Body of pancreas (tissue), 4 donors: ENCODE measurements at regions not wholly inside any gene's neighbourhood (a gene's known extent, or its start where the extent isn't known, plus 50 kb on each side); places are given as distances from the start of the nearest gene placed in this dataset.
"Not testable (repeated sequence)": the region's sequence is repeated elsewhere in the genome, so short reads cannot be mapped to it uniquely, and the experiment has no call there.

Source experiments
- ATAC-seq: fragments of 150-250 bp; one replicate; pipeline ENCODE4 v1.9.1; 2016
- DNase-seq, 4 donors: peaks; one replicate each; pipeline ENCODE4 v3.0.0-alpha.2; 2019
- H3K27ac ChIP-seq, 4 donors: fragments of 200-600 bp; sonication (generic); 1 replicate in 3 of 4; 2 replicates in 1 of 4; pipeline versions ENCODE4 v1.5.1 to v1.6.1; 2016 to 2019; ENCODE audit warnings: mild to moderate bottlenecking in 1 of 4, mixed read lengths in 1 of 4, moderate library complexity in 1 of 4
- H3K27me3 ChIP-seq, 2 donors: fragments of 200-600 bp; sonication (generic); one replicate each; pipeline ENCODE4 v1.6.0; 2016; ENCODE audit warnings: mild to moderate bottlenecking in 1 of 2
- H3K36me3 ChIP-seq, 2 donors: fragments of 200-600 bp; sonication (generic); replicated peaks in 1 of 2; 2 replicates each; pipeline ENCODE4 v1.5.1; 2016; ENCODE audit warnings: low read depth in 2 of 2; ENCODE audit not compliant: insufficient read depth in 1 of 2
- H3K4me1 ChIP-seq: fragments of 200-600 bp; sonication (generic); one replicate; pipeline ENCODE4 v1.6.0; 2016
- H3K4me3 ChIP-seq, 2 donors: fragments of 200-600 bp; sonication (generic); 1 replicate in 1 of 2; 2 replicates in 1 of 2; pipeline ENCODE4 v1.5.1; 2016 to 2019
- H3K9me3 ChIP-seq, 3 donors: fragments of 200-600 bp; sonication (generic); 1 replicate in 2 of 3; 2 replicates in 1 of 3; pipeline ENCODE4 v1.5.1; 2016
- CTCF ChIP-seq, 7 experiments: fragments of 450-650 bp in 4 of 7; fragments of 200-600 bp in 3 of 7; sonication (generic) in 3 of 7; IDR thresholded peaks; one replicate each; pipeline ENCODE4 v1.5.1; 2016 to 2019; ENCODE audit warnings: antibody characterized with exemption in 7 of 7
- POLR2A ChIP-seq, 3 donors: fragments of 450-650 bp; IDR thresholded peaks; one replicate each; pipeline ENCODE4 v1.6.1; 2016; ENCODE audit warnings: antibody characterized with exemption in 3 of 3, mild to moderate bottlenecking in 2 of 3
- WGBS, 2 donors: methylation state at CpG; one replicate each; pipeline ENCODE4 v1.1.5; 2017; 5-methylcytosine and 5-hydroxymethylcytosine counted together
- intact Hi-C: fragments of 100-400 bp; cut with DNase I; formaldehyde crosslinking; loops from one replicate; pipeline ENCODE4 v1.15.1; 2023

GRCh38 chr5:127216898-127217675, 73.5 kb upstream of the MEGF10 start:
- Histone ChIP-seq H3K4me3 (no peak overlapping the region), H3K4me1 (no peaks in the 10 kb centered on the region), H3K36me3 (no peaks in the 10 kb centered on the region), H3K27me3 (no peaks in the 10 kb centered on the region), H3K9me3 (no peaks in the 10 kb centered on the region), H3K27ac (no peak overlapping the region)
- DNase-seq = no peak
- no peak for TF ChIP-seq CTCF (IDR thresholded peaks at IDR 0.05)
- TF ChIP-seq POLR2A (IDR thresholded peaks at IDR 0.05) = no peak
- intact Hi-C loops = no loop called here
- ATAC-seq = no peak
- 89 to 90% methylated on average over 3 of the region's 3 CpGs for WGBS, 2 donors

- H3K36me3 ChIP-seq, intact Hi-C loops, H3K9me3 ChIP-seq, DNase-seq, H3K4me1 ChIP-seq, H3K27me3 ChIP-seq, ATAC-seq, H3K4me3 ChIP-seq, H3K27ac ChIP-seq: not testable (repeated sequence)
- 58 to 68% methylated on average over 1 of the region's 1 CpG for WGBS, 2 donors
These were observed 68.7 kb upstream of the MEGF10 start for GRCh38 chr5:127221936-127222335.

- DNase-seq, H3K36me3 ChIP-seq, ATAC-seq, H3K4me3 ChIP-seq, intact Hi-C loops, H3K4me1 ChIP-seq, H3K9me3 ChIP-seq, H3K27me3 ChIP-seq, H3K27ac ChIP-seq: not testable (repeated sequence)
- 60 to 71% methylated on average over 1 of the region's 1 CpG for WGBS, 2 donors
These were observed 67.9 kb upstream of the MEGF10 start for GRCh38 chr5:127222571-127223156.

- no peak for ATAC-seq
- TF ChIP-seq CTCF (IDR thresholded peaks at IDR 0.05) (no peak), POLR2A (IDR thresholded peaks at IDR 0.05) (no peak)
- Histone ChIP-seq H3K4me3 (no peak overlapping the region), H3K36me3 (no peaks in the 10 kb centered on the region), H3K27me3 (no peaks in the 10 kb centered on the region), H3K27ac (no peak overlapping the region), H3K9me3 (no peaks in the 10 kb centered on the region), H3K4me1 (no peaks in the 10 kb centered on the region)
- DNase-seq = no peak
- intact Hi-C loops = no loop called here
- WGBS, 2 donors = 51 to 60% methylated on average over 6 of the region's 6 CpGs
These were observed 67.2 kb upstream of the MEGF10 start for GRCh38 chr5:127223256-127223974.

- Histone ChIP-seq H3K4me1 (peaks cover 7% of the 10 kb centered on the region), H3K9me3 (no peaks in the 10 kb centered on the region), H3K27me3 (no peaks in the 10 kb centered on the region), H3K36me3 (no peaks in the 10 kb centered on the region), H3K4me3 (no peak overlapping the region), H3K27ac (no peak overlapping the region)
- ATAC-seq (no peak), DNase-seq (no peak)
- TF ChIP-seq POLR2A (IDR thresholded peaks at IDR 0.05) = no peak
- no peak for TF ChIP-seq CTCF (IDR thresholded peaks at IDR 0.05)
- intact Hi-C loops = no loop called here
- WGBS, 2 donors = 93 to 95% methylated on average over 4 of the region's 4 CpGs
These were observed 62.7 kb upstream of the MEGF10 start for GRCh38 chr5:127227881-127228280.
